Sciatic nerve (tissue), 2 donors: ENCODE measurements at regions not wholly inside any gene's neighbourhood (a gene's known extent, or its start where the extent isn't known, plus 50 kb on each side); places are given as distances from the start of the nearest gene placed in this dataset.
A peak's percentile ranks its signal among the peaks of the same experiment; 100 is the strongest.
"Not testable (repeated sequence)": the region's sequence is repeated elsewhere in the genome, so short reads cannot be mapped to it uniquely, and the experiment has no call there.

Experiments used
- ATAC-seq: fragments of 200-7000 bp; cut with Tn5 transposase; one replicate; pipeline ENCODE4 v1.9.1; 2020; ENCODE audit warnings: mild to moderate bottlenecking, moderate library complexity
- DNase-seq: peaks from one replicate; pipeline ENCODE4 v3.0.0-alpha.2; 2020; ENCODE audit warnings: low spot score
- intact Hi-C: fragments of 100-400 bp; cut with DNase I; formaldehyde crosslinking; loops from one replicate; pipeline ENCODE4 v1.14.2; 2022
- donor health status: DM: no; HTN: no; CAD: no.
- donor health status: DM: no; HTN: no; CAD: no.

- intact Hi-C loops = no loop called here
Measured at GRCh38 chr3:33919312-33920120, 121.1 kb downstream of the PDCD6IP start.

GRCh38 chr3:33920511-33920910, 122.1 kb downstream of the PDCD6IP start:
- intact Hi-C loops = no loop called here
- DNase-seq (no peak), ATAC-seq (no peak)

More at GRCh38 chr3:33919312-33920120, 121.1 kb downstream of the PDCD6IP start:
- no peak for ATAC-seq
- DNase-seq = no peak

GRCh38 chr3:33921608-33922007, 123.2 kb downstream of the PDCD6IP start:
- ATAC-seq (no peak), DNase-seq (no peak)
- intact Hi-C loops = no loop called here

- ATAC-seq (no peak), DNase-seq (no peak)
- intact Hi-C loops = no loop called here
Measured at GRCh38 chr3:33926998-33927605, 128.7 kb downstream of the PDCD6IP start.

DNA sequence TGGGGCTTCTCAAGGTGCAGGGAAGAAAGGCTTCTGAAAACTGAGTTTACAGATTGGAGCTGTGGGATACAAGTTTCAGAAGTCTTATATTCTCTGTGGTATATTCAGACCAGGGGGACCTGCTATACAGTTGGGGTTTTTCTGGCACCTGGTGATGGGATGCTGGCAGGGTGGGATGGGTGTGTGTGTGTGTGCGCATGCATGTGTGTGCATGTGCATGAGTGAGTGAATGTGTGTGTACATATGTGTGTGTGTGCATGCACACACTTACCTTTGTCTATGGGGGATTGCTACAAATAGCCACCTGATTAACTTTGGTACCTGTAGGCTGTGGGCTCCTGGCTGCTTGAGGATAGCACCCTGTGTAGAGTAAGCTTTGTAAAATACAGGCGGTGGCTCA, 131.4 kb downstream of the PDCD6IP start:
- intact Hi-C loops = no loop called here
- ATAC-seq = no peak
- no peak for DNase-seq

DNA sequence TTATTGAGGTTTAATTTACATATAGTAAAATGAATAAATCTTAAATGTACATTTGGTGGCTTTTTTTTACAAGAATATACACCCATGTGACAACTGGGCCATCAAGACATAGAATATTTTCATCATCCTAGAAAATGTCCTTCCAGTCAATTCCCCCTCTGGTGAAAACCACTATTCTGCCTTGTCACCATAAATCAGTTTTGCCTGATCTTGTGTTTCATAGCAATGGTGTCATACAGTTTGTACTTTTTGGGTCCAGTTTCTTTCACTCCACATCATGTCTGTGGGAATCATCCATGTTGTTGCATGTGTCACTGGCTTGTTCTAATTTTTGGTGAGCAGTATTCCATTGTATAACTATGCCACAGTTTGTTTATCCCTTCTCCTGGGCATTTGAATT, 133.1 kb downstream of the PDCD6IP start:
- ATAC-seq = no peak
- no peak for DNase-seq
- intact Hi-C loops = no loop called here

GRCh38 chr3:33932010-33932764, 133.8 kb downstream of the PDCD6IP start:
- ATAC-seq (no peak), DNase-seq (no peak)
- intact Hi-C loops = no loop called here

- intact Hi-C loops = no loop called here
- ATAC-seq = no peak
- DNase-seq = no peak
Measured at GRCh38 chr3:33936171-33936920, 137.9 kb downstream of the PDCD6IP start.

GRCh38 chr3:33936921-33937525, 138.6 kb downstream of the PDCD6IP start:
- intact Hi-C loops = no loop called here
- ATAC-seq = no peak
- DNase-seq = no peak

GRCh38 chr3:33937628-33938027, 139.2 kb downstream of the PDCD6IP start:
- intact Hi-C loops = no loop called here
- ATAC-seq (no peak), DNase-seq (no peak)

- DNase-seq = no peak
- intact Hi-C loops = no loop called here
- ATAC-seq = no peak
Measured at GRCh38 chr3:33940149-33940548, 141.7 kb downstream of the PDCD6IP start.

DNA sequence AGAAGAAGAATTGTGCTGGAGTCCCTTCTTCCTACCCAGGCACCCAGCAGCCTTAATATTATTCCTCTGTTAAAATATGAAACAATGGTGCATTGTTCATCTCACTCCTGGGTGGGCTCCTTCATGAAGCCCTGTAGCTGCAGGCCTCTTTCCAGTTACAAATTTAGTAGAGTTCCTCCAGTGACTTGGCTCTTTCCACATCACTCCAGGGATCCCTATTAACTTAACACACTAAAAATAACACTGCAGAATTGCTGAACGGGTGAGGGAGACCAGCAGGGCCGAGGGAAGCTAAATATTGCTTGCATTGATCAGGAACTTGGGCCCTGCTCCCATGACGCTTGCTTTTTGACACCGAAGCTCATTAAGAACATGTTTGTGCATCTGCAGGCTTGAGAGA, 142.3 kb downstream of the PDCD6IP start:
- DNase-seq (no peak), ATAC-seq (peak; percentile 94)
- intact Hi-C loops = no loop called here

DNA sequence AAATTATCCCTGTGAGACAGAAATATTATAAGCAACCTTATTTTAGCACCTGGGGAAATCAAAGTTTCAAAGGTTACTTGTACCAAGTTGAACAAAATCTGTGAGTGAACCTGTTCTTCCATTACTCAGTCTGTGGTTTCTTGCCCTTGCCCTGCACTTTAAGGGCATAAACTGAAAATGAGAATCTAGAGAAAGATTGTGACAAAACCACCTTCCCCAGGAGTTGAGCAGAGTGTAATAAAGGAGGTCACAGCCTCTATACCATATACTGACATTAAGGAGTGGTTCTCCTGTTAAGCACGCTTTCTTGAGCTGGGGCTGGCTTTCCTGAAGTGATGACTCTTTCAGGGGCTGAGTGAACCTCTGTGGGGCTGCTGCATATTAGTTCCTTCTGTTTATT, 143.4 kb downstream of the PDCD6IP start:
- ATAC-seq = no peak
- intact Hi-C loops = no loop called here
- no peak for DNase-seq

- DNase-seq (no peak), ATAC-seq (no peak)
- intact Hi-C loops = no loop called here
Measured at GRCh38 chr3:33942483-33943150, 144.2 kb downstream of the PDCD6IP start.

DNA sequence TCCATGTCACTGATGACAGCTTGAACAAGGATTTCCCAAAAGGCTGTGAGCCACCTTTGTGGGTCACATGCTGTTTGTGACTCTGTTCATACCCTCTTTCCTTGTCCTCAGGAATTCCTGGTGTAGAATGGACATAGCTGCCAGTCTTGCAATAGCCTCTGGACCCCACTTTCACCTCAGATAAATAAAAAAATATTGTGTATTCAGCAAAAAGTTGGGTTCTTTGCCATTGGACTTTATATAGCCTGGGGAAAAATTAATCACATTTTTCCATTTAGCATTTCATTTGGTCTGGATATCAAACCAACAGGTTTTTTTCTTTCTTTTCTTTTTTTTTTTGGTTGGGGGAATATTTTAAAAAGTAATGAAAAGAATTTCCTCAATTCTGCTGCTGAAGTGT, 144.8 kb downstream of the PDCD6IP start:
- ATAC-seq = no peak
- no peak for DNase-seq
- intact Hi-C loops = no loop called here

- intact Hi-C loops, ATAC-seq, DNase-seq: not testable (repeated sequence)
Measured at GRCh38 chr3:33946612-33947011, 148.2 kb downstream of the PDCD6IP start.

DNA sequence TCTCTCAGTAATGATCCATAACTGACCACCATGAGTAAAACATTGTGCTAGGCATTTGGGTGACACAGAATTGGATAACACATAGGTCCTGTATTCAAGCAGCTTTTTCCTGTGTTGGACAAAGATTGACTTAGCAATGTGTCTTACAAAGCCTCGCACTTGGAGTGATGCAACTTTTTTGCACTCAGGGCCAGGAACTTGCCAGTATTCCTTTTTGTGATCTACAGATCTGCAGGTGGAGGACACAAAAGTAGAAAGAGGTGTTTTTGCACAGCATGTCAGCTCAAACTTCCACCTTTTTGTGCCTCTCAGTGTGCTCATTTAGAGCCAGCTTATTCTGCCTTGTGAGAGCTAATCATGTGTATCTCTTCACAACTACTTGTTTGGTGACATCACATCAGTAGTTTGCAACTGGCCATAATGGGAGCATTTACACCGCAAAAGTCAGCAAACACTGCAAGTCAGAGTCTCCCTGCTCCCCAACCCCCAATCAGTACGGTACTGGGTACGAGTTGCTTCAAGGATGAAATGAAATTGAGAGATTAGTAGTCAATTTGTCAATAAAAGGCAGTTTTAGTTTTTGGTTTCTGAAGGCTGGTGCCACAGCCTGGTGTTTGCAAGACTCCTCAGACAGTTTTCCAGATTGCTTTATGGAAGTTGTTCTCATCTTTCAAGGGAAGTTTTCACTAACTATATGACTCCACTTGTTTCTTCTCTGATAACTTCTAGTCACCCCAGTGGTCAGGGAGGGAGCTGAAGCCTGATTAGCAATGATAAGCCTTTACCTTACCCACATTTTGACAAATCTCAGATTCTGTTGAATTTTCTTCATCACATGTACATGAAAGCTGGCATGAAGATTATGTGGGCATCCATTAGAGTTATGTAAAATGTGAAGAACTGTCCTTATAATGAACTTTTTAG, 149.1 kb downstream of the PDCD6IP start:
- no peak for ATAC-seq
- no peak for DNase-seq
- intact Hi-C loops = no loop called here
